ENCODE measurements at regions not wholly inside any gene's neighbourhood (a gene's known extent, or its start where the extent isn't known, plus 50 kb on each side); places are given as distances from the start of the nearest gene placed in this dataset.
"Not testable (repeated sequence)": the region's sequence is repeated elsewhere in the genome, so short reads cannot be mapped to it uniquely, and the experiment has no call there.

DNA sequence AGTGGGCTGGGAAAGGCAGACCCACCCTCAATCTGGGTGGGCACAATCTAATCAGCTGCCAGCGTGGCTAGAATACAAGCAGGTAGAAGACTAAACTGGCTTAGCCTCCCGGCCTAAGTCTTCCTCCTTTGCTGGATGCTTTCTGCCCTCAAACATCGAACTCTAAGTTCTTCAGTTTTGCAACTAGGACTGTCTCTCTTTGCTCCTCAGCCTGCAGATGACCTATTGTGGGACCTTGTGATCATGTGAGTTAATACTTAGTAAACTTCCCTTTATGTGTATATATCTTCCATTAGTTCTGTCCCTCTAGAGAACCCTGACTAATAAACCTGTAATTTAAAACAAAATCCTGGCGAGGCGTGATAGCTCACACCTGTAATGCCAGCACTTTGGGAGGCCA is 51.8 kb upstream of the SLC39A8 start:
- DNase-seq (ENCODE audit: low spot score); POLR2A ChIA-PET (ENCODE audit: low non-redundant PET); H3K27ac ChIP-seq: not testable (repeated sequence)
- CTCF ChIA-PET = interaction anchor here (0.7 kb wide), 1 partner anchor 126 kb away, joined by 3 read pairs; no protein-coding TSS in a partner anchor

GRCh38 chr4:102399021-102399420 is 53.7 kb upstream of the SLC39A8 start:
- ChIA-PET POLR2A (ENCODE audit: low non-redundant PET) (no interaction called here), CTCF (no interaction called here)
- no peak for TF ChIP-seq CTCF (conservative IDR thresholded peaks at IDR 0.05; ENCODE audit: low read depth)
- no peak overlapping the region for H3K27ac ChIP-seq
- DNase-seq (ENCODE audit: low spot score) = no peak

DNA sequence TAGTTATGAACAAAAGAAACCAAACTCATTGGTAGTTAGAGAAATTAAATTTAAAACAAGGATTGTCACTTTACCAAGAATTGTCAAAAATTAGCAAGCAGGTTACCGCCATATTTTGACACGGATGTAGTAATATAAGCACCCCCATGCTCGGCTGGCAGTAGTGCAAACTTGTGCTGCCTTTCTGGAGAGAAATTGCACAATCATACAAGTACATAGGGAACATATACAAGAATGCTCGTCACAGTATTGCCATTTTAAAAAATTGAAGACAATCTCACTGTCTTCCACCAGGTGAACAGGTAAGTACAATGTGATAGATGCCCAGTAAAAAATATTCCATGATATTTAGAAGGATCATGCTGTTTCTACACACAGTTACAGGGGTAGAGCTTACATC is 55.6 kb upstream of the SLC39A8 start:
- TF ChIP-seq CTCF (conservative IDR thresholded peaks at IDR 0.05; ENCODE audit: low read depth) = no peak
- no peak for DNase-seq (ENCODE audit: low spot score)
- H3K27ac ChIP-seq = no peak overlapping the region
- CTCF ChIA-PET = no interaction called here
- POLR2A ChIA-PET (ENCODE audit: low non-redundant PET) = no interaction called here

- no peak for TF ChIP-seq CTCF (conservative IDR thresholded peaks at IDR 0.05; ENCODE audit: low read depth)
- ChIA-PET CTCF (interaction anchor here (0.6 to 1.1 kb wide), 2 partner anchors 10 to 22 kb away, joined by 3 read pairs; no protein-coding TSS in a partner anchor), POLR2A (ENCODE audit: low non-redundant PET) (no interaction called here)
- H3K27ac ChIP-seq = no peak overlapping the region
- no peak for DNase-seq (ENCODE audit: low spot score)
These were observed 56.9 kb upstream of the SLC39A8 start for GRCh38 chr4:102402223-102402622.

DNA sequence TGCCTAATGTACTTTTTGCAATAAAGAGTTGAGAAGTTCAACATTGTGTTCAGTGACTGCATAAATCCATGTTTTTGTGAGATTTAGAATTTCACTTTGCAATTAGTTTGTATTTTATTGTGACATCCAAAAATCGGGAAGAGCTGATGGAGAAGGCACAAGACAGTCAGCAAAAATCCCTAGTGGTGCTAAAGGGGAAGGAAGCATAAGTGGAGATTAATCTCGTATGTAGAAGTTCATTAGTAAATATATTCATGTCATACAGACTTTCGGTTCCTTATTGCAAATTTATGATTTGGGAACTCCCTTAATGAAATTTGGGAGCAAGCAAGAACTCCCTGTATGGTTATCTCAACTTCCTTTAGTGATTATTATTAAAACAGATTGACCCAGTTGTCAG is 57.8 kb upstream of the SLC39A8 start:
- ChIA-PET POLR2A (ENCODE audit: low non-redundant PET) (no interaction called here), CTCF (no interaction called here)
- H3K27ac ChIP-seq = no peak overlapping the region
- no peak for TF ChIP-seq CTCF (conservative IDR thresholded peaks at IDR 0.05; ENCODE audit: low read depth)
- no peak for DNase-seq (ENCODE audit: low spot score)

- POLR2A ChIA-PET (ENCODE audit: low non-redundant PET) = no interaction called here
These were observed 59.2 kb upstream of the SLC39A8 start for GRCh38 chr4:102404431-102404969.

More at GRCh38 chr4:102404431-102404969, 59.2 kb upstream of the SLC39A8 start:
- no peak for DNase-seq (ENCODE audit: low spot score)
- CTCF ChIA-PET = no interaction called here
- TF ChIP-seq CTCF (conservative IDR thresholded peaks at IDR 0.05; ENCODE audit: low read depth) = no peak
- H3K27ac ChIP-seq = no peak overlapping the region

Measured in RWPE1 (cell line).